Naive thymus-derived CD8-positive, alpha-beta T cell (primary cell): ENCODE measurements at regions not wholly inside any gene's neighbourhood (a gene's known extent, or its start where the extent isn't known, plus 50 kb on each side); places are given as distances from the start of the nearest gene placed in this dataset.
"Not testable (repeated sequence)": the region's sequence is repeated elsewhere in the genome, so short reads cannot be mapped to it uniquely, and the experiment has no call there.

Experiments
- ATAC-seq, 2 donors: fragments of 150-1000 bp; cut with Tn5 transposase in 1 of 2; sonication (Bioruptor Pico), chemical (Tn5 transposase) in 1 of 2; 1 replicate in 1 of 2; 2 replicates in 1 of 2; pipeline ENCODE4 v1.10.0; 2021; ENCODE audit warnings: mild to moderate bottlenecking in 2 of 2, moderate library complexity in 2 of 2
- POLR2A ChIA-PET: fragments of 350-600 bp; sonication (Branson Sonifier 250); formaldehyde crosslinking; loops from one replicate; lab custom pipeline; 2021; ENCODE audit warnings: antibody characterized with exemption; lab: Charles Lee
- DNase-seq, 10 donors: peaks; one replicate each; pipeline versions ENCODE4 v3.0.0 to v3.0.0-alpha.2; 2020 to 2022
- H3K27ac Mint-ChIP-seq, 10 donors: one replicate each; pipeline ENCODE4 v1.8.0; 2020 to 2022; ENCODE audit warnings: mild to moderate bottlenecking in 10 of 10, mixed read lengths in 10 of 10, moderate library complexity in 4 of 10, inconsistent platforms in 1 of 10
- H3K27me3 Mint-ChIP-seq, 5 donors: one replicate each; pipeline ENCODE4 v1.8.0; 2021 to 2022; ENCODE audit warnings: mixed read lengths in 5 of 5
- H3K36me3 Mint-ChIP-seq, 3 donors: one replicate each; pipeline ENCODE4 v1.8.0; 2020 to 2022; ENCODE audit warnings: mixed read lengths in 3 of 3, mild to moderate bottlenecking in 2 of 3, inconsistent platforms in 1 of 3
- H3K4me1 Mint-ChIP-seq, 4 donors: one replicate each; pipeline ENCODE4 v1.8.0; 2021 to 2022; ENCODE audit warnings: mixed read lengths in 4 of 4
- H3K4me3 Mint-ChIP-seq, 10 donors: one replicate each; pipeline ENCODE4 v1.8.0; 2020 to 2022; ENCODE audit warnings: mild to moderate bottlenecking in 10 of 10, mixed read lengths in 10 of 10, moderate library complexity in 6 of 10, inconsistent platforms in 1 of 10
- H3K9me3 Mint-ChIP-seq, 9 donors: one replicate each; pipeline ENCODE4 v1.8.0; 2020 to 2022; ENCODE audit warnings: mixed read lengths in 9 of 9, mild to moderate bottlenecking in 3 of 9, inconsistent platforms in 1 of 9, moderate library complexity in 1 of 9

DNA sequence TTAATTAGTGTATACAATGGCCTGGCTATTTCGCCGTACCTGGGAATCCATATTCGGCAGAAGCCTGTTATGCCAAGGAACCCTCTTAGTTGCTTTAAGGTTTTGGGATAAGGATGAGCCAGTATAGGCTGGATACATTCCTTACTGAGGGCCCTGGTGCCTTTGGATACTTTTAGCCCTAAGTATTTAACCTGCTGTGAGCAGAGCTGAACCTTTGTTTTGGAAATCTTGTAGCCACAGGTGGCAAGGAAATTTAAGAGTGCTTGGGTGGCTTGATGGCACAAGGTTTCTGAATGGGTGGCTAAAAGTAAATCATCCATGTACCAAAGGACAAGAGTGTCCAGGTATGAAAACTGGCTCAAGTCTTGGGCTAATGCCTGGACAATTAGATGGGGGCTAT is 92.2 kb upstream of the RHOBTB1 start:
- POLR2A ChIA-PET, ATAC-seq: not testable (repeated sequence)

DNA sequence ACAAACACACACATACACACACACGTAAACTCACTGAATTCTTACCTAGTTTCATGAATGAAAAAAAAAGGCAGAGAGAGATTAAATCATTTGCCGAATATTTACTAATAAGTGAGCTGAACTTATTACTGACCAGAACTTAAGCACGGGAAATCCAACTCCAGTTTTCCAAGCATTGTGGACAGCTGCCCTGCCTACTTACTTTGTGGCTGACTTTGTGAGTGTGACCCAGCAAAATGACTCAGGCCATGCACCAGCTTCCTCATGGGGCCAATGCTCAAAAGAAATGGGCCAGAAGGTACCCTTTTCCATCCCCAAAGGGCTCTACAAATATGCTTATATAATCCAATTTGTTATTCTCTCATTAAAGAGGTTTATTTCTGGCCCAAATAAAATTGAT is 87.4 kb upstream of the RHOBTB1 start:
- Mint-ChIP-seq H3K4me3 (no peak overlapping the region), H3K27ac (no peak overlapping the region), H3K27me3 (peaks cover 0 to 9% (median 0%) of the 10 kb centered on the region in 5 donors), H3K36me3 (no peaks in the 10 kb centered on the region), H3K4me1 (no peaks in the 10 kb centered on the region), H3K9me3 (no peaks in the 10 kb centered on the region)
- POLR2A ChIA-PET, result no interaction called here
- ATAC-seq (no peak), DNase-seq (no peak)

More for the DNA sequence above, 92.2 kb upstream of the RHOBTB1 start:
- not testable (repeated sequence) for H3K27ac Mint-ChIP-seq, H3K4me3 Mint-ChIP-seq, H3K36me3 Mint-ChIP-seq, H3K4me1 Mint-ChIP-seq, DNase-seq, H3K27me3 Mint-ChIP-seq, H3K9me3 Mint-ChIP-seq

DNA sequence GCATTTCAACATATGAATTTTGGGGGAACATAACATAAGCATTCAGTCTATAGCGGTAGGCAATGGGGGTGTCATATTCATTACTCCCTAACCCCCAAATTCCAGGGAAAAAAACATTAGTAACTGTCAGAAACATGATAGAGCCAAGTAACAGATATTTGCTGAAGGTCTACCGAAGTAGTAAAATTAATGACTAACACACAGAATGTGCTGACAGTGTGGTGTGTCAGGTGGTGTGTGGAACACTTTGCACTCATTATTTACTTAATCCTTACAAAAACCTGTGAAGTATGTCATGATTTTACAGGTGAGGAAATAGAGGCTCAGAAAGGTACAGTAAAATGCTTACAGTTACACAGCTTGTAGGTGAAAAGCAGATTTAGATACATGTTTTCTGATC is 85.4 kb upstream of the RHOBTB1 start:
- DNase-seq (no peak), ATAC-seq (no peak)
- Mint-ChIP-seq H3K9me3 (no peaks in the 10 kb centered on the region), H3K36me3 (no peaks in the 10 kb centered on the region), H3K4me3 (no peak overlapping the region), H3K4me1 (no peaks in the 10 kb centered on the region), H3K27ac (no peak overlapping the region), H3K27me3 (peaks cover 0 to 9% (median 1%) of the 10 kb centered on the region in 5 donors)
- POLR2A ChIA-PET, result no interaction called here

DNA sequence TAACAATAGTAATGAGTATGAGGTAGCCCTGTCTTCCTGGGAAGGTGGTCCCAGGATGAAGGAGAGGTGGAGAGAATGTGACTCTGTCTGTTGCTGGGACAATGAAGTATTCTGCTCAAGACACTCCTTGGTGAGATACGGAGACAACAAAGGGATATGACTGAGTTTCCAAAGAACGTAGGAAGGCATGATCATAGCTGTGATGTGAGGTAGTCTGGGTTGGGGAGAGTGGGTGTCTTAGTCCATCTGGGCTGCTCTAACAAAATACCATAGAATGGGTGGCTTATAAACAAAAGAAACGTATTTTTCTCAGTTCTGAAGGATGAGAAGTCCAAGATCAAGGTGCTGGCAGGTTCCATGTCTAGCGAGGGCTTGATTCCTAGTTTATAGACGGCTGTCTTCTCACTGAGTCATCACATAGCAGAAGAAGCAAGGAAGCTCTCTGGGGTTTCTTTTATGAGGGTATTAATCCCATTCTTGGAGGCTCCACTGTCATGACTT is 84.9 kb upstream of the RHOBTB1 start:
- Mint-ChIP-seq H3K9me3 (no peaks in the 10 kb centered on the region), H3K4me3 (no peak overlapping the region), H3K36me3 (no peaks in the 10 kb centered on the region), H3K27ac (no peak overlapping the region), H3K27me3 (peaks cover 0 to 9% (median 1%) of the 10 kb centered on the region in 5 donors), H3K4me1 (no peaks in the 10 kb centered on the region)
- POLR2A ChIA-PET, result no interaction called here
- ATAC-seq, result no peak
- no peak for DNase-seq

DNA sequence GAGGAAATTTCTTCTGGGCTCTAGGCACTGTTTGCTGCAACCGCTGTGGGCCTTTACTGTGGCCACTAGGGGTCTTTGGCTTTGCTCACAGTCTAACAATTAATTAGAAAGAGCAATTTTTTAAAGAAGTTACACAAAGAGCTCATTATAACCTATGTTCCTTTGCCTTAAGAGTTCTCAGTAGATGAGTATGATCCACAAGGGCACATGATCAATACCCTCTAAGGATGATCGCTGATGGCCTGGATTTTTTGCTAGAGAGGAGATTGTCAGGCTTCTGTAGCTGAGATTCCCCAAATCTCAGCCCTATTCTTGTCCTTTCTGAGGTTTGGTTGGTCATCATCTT is 80.8 kb upstream of the RHOBTB1 start:
- no peak overlapping the region for H3K4me3 Mint-ChIP-seq
- ATAC-seq, result no peak
- no peak overlapping the region for H3K27ac Mint-ChIP-seq
- peaks cover 0 to under 1% (median 0%) of the 10 kb centered on the region in 3 donors for H3K36me3 Mint-ChIP-seq
- DNase-seq, result no peak
- POLR2A ChIA-PET, result no interaction called here
- H3K9me3 Mint-ChIP-seq, result peaks cover 0 to 2% (median 0%) of the 10 kb centered on the region in 9 donors
- H3K27me3 Mint-ChIP-seq, result peaks cover 0 to 13% (median 2%) of the 10 kb centered on the region in 5 donors
- no peaks in the 10 kb centered on the region for H3K4me1 Mint-ChIP-seq

DNA sequence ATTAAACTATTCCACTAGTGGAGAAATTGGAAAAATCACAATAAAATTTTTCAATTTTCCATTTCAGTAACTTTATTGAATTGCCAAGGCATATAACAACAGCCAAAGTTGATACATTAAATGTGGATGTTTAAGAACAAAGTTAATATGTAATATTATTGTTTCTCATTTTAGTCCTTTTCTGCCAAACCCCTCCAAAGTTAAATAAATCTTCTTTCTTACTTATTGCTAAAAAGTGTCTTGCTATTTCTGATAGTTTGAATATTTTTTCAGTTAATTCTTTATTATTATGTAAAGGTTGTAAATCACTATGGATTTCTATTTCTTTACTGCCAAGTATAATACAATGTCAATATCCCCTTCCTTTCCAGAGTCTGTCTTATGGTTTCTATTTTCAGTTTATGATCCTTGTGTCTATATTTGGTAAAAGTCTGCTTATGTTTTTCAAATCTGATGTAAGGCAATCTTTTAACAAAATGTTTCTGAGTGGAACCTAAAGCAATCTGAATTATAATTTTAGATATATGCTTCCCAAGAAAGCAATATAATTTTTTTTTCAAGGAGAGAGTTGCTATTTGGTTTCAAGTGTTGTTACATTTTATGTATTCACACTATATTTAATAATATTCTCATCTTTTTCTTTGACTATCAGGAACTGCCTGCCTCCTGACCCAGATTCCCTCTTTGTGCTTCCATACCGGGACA is 80.3 kb upstream of the RHOBTB1 start:
- peaks cover 0 to 4% (median 0%) of the 10 kb centered on the region in 3 donors for H3K36me3 Mint-ChIP-seq
- no peak overlapping the region for H3K4me3 Mint-ChIP-seq
- peaks cover 1 to 12% (median 6%) of the 10 kb centered on the region in 5 donors for H3K27me3 Mint-ChIP-seq
- no peak for DNase-seq
- no peak for ATAC-seq
- no peaks in the 10 kb centered on the region for H3K4me1 Mint-ChIP-seq
- peaks cover 0 to 7% (median 0%) of the 10 kb centered on the region in 9 donors for H3K9me3 Mint-ChIP-seq
- no peak overlapping the region for H3K27ac Mint-ChIP-seq
- POLR2A ChIA-PET, result no interaction called here

DNA sequence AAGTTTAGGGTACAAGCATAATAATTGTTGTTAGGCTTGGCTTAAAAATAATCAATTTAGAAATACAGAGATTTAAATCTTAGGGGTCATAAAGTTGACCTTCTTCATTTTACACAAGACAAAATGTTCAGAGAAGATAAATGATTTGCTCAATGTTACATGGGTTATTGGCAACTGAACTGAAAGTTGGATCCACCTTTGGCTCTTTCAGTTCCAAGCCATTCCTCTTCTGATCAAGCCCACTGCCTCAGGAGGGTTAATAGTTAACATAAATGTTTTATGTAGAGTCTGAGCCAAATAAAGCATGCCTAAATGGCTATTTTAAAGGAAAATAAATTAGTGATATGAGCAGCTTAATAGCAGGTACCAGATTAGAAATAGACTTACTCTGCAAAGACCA is 79.1 kb upstream of the RHOBTB1 start:
- peaks cover 0 to 8% (median 0%) of the 10 kb centered on the region in 9 donors for H3K9me3 Mint-ChIP-seq
- DNase-seq (no peak), ATAC-seq (no peak)
- H3K4me3 Mint-ChIP-seq, result no peak overlapping the region
- H3K27me3 Mint-ChIP-seq, result peaks cover 1 to 12% (median 3%) of the 10 kb centered on the region in 5 donors
- H3K4me1 Mint-ChIP-seq, result no peaks in the 10 kb centered on the region
- H3K36me3 Mint-ChIP-seq, result peaks cover 0 to 4% (median 0%) of the 10 kb centered on the region in 3 donors
- H3K27ac Mint-ChIP-seq, result no peak overlapping the region
- POLR2A ChIA-PET, result no interaction called here

DNA sequence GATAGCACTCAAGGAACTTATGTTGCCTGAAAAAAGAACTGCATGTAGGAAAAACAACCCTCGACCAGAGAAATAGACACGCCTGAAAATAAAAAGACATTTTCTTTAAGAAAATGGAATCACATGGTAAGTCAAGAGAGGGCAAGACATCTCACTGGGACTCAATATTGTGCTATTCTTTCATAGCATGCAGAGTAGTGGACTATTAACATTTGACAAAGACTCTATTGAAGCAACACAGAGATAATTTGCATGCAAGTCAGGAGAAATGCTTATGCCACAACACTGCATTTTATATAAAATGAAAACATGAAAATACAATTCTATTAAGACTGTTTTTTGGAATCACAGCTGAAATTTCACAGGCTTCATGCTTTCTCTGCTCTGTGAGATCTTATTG is 77.9 kb upstream of the RHOBTB1 start:
- ATAC-seq (no peak), DNase-seq (no peak)
- POLR2A ChIA-PET, result no interaction called here
- Mint-ChIP-seq H3K9me3 (peaks cover 0 to 8% (median 0%) of the 10 kb centered on the region in 9 donors), H3K36me3 (peaks cover 0 to 4% (median 0%) of the 10 kb centered on the region in 3 donors), H3K27ac (no peak overlapping the region), H3K4me1 (no peaks in the 10 kb centered on the region), H3K4me3 (no peak overlapping the region), H3K27me3 (peaks cover 1 to 12% (median 4%) of the 10 kb centered on the region in 5 donors)

DNA sequence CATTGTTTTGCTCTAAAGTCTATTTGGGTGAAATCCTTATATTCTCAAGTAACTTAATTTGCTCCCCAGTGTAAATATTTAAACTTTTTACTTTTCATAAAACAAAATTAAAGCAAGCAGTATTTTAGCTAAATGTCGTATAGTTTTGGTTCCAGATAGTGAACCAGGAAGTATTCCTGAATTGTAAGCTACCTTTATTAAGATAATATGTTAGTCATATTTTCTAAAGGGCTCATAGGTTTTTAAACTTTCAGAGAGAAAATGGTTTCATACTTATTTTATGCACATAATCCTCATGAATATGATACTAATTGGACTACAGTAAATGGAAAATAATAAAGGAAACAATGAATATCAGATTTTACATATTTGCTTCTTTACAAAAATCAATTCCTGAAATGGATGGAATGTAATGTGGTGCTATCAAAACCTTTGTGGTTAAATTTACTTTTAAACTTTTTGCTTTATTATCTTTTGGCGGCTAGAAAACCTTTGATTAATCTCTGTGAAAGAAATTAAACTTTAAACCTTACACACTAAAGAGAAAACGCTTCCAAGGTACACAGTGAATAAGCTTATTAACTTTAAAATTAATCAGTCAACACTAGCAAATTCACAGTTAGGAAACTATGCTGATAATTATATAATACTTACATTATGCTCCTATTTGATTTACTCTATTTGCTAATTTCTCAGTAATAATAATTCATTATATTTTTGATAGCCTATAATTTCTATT is 76.6 kb upstream of the RHOBTB1 start:
- Mint-ChIP-seq H3K4me1 (no peaks in the 10 kb centered on the region), H3K36me3 (peaks cover 0 to 4% (median 0%) of the 10 kb centered on the region in 3 donors), H3K27me3 (peaks cover 1 to 12% (median 4%) of the 10 kb centered on the region in 5 donors), H3K9me3 (peaks cover 0 to 8% (median 0%) of the 10 kb centered on the region in 9 donors), H3K4me3 (no peak overlapping the region), H3K27ac (no peak overlapping the region)
- ATAC-seq, result no peak
- no peak for DNase-seq
- POLR2A ChIA-PET, result no interaction called here

DNA sequence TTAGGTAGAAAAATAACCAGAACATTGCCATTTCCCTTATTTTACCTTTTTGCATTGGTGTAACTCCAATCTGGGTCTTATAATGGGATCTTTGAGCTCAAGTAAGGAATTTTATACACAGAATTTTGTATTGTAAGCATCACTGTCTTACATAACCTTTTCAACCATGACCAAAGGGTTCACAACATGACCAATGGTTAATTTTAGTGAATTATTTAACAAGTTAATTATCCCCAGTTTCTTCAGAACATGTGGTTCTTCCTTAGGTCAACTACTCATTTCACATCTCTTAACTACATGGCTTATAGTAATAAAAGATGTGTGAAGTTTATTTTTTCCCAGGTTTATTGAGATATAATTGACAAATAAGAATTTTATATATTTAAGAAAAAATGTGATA is 74.2 kb upstream of the RHOBTB1 start:
- Mint-ChIP-seq H3K27ac (no peak overlapping the region), H3K4me3 (no peak overlapping the region), H3K27me3 (peaks cover 0 to 12% (median 3%) of the 10 kb centered on the region in 5 donors), H3K4me1 (no peaks in the 10 kb centered on the region), H3K9me3 (peaks cover 0 to 8% (median 0%) of the 10 kb centered on the region in 9 donors), H3K36me3 (peaks cover 0 to 4% (median 0%) of the 10 kb centered on the region in 3 donors)
- ATAC-seq, result no peak
- no peak for DNase-seq
- POLR2A ChIA-PET, result no interaction called here

DNA sequence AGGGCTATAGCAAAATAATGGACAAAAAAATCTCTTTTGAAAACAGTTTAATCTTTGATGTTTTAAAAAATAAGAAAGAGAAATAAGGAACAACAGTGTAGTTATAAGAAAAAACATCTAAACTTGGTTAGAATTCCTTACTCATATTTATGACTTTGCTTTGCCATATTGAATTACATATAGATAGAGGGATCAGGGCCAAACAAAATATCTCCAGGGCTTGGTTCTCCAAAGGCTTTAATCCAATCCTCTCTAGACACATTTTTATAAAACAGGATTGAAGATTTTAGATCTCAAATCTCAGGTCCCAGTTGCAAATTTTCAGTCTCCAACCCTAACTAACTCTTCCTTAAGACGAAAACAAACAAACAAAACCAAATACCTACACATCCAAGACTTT is 72.6 kb upstream of the RHOBTB1 start:
- ATAC-seq (no peak), DNase-seq (no peak)
- H3K27me3 Mint-ChIP-seq, result peaks cover 0 to 12% (median 3%) of the 10 kb centered on the region in 5 donors
- no peak overlapping the region for H3K27ac Mint-ChIP-seq
- peaks cover 0 to 4% (median 0%) of the 10 kb centered on the region in 3 donors for H3K36me3 Mint-ChIP-seq
- H3K4me3 Mint-ChIP-seq, result no peak overlapping the region
- no peaks in the 10 kb centered on the region for H3K4me1 Mint-ChIP-seq
- H3K9me3 Mint-ChIP-seq, result peaks cover 0 to 8% (median 0%) of the 10 kb centered on the region in 9 donors
- POLR2A ChIA-PET, result no interaction called here

DNA sequence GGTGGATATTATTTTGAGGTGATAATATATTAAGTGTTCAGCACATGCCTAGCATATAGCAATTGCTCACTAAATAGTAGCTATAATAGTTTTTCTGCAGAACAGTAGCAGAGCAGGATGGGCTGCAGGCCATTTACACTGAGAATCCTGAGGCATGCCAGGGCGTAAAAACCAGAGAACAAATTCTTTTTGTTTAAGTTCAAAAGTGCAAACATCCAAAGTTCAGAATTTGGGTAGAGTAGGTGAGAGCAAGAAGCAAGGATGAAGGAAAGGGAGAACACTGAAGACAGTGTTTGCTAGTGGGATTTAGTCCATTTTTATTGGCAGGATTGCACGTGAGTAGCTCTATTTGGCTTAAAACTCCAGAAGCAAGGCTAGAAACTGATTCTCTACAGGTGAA is 72.0 kb upstream of the RHOBTB1 start:
- peaks cover 0 to 8% (median 0%) of the 10 kb centered on the region in 9 donors for H3K9me3 Mint-ChIP-seq
- no peaks in the 10 kb centered on the region for H3K4me1 Mint-ChIP-seq
- no peak for DNase-seq
- no peak for ATAC-seq
- POLR2A ChIA-PET, result interaction anchor here (0.5 kb wide), 1 partner anchor 937 kb away, joined by 3 read pairs; no protein-coding TSS in a partner anchor
- no peak overlapping the region for H3K4me3 Mint-ChIP-seq
- H3K27me3 Mint-ChIP-seq, result peaks cover 0 to 12% (median 3%) of the 10 kb centered on the region in 5 donors
- H3K36me3 Mint-ChIP-seq, result peaks cover 0 to 4% (median 0%) of the 10 kb centered on the region in 3 donors
- no peak overlapping the region for H3K27ac Mint-ChIP-seq

DNA sequence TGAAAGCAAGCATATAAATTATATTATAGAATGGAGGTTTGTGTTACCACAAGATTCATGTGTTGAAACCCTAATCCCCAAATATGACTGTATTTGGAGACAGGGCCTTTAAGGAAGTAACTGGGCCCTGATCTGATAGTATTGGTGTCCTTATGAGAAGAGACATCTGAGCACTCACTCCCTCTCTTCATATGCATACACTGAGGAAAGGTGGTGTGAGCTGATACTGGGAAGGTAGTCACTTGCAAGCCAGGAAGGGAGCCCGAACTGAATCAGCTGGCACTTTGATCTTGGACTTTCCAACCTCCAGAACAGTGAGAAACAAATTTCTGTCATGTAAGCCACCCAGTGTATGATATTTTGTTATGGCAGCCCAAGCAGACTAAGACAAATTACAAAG is 66.9 kb upstream of the RHOBTB1 start:
- Mint-ChIP-seq H3K4me3 (no peak overlapping the region), H3K9me3 (peaks cover 0 to 9% (median 0%) of the 10 kb centered on the region in 9 donors), H3K36me3 (peaks cover 0 to 5% (median 0%) of the 10 kb centered on the region in 3 donors), H3K4me1 (no peaks in the 10 kb centered on the region), H3K27me3 (peaks cover 10 to 36% (median 15%) of the 10 kb centered on the region in 5 donors), H3K27ac (no peak overlapping the region)
- DNase-seq (no peak), ATAC-seq (no peak)
- POLR2A ChIA-PET, result no interaction called here
